Cardiac fibroblast (primary cell): ENCODE measurements at regions not wholly inside any gene's neighbourhood (a gene's known extent, or its start where the extent isn't known, plus 50 kb on each side); places are given as distances from the start of the nearest gene placed in this dataset.
"Not testable (repeated sequence)": the region's sequence is repeated elsewhere in the genome, so short reads cannot be mapped to it uniquely, and the experiment has no call there.

ENCODE experiments used
- DNase-seq, 2 donors: peaks; one replicate each; pipeline versions ENCODE4 v3.0.0 to v3.0.0-alpha.2; 2010; ENCODE audit warnings: low read depth in 2 of 2
- H3K4me3 ChIP-seq, 2 donors: replicated peaks in 1 of 2; 1 replicate in 1 of 2; 2 replicates in 1 of 2; pipeline ENCODE4 v1.5.1; 2011; ENCODE audit warnings: low read depth in 2 of 2, low read length in 2 of 2, mild to moderate bottlenecking in 2 of 2, moderate library complexity in 1 of 2
- CTCF ChIP-seq: IDR thresholded peaks from one replicate; pipeline ENCODE4 v1.5.1; 2011; ENCODE audit warnings: low read depth, mild to moderate bottlenecking, low read length, inconsistent platforms

GRCh38 chr12:124213666-124214347, 81.1 kb upstream of the RFLNA start:
- TF ChIP-seq CTCF = no peak
- no peak overlapping the region for H3K4me3 ChIP-seq
- DNase-seq = peak in 1 of 2 donors; percentile 26

- DNase-seq = no peak
- no peak overlapping the region for H3K4me3 ChIP-seq
- no peak for TF ChIP-seq CTCF
Measured at GRCh38 chr12:124214574-124214973, 80.3 kb upstream of the RFLNA start.

- no peak for TF ChIP-seq CTCF
- no peak for DNase-seq
- H3K4me3 ChIP-seq = no peak overlapping the region
Measured at GRCh38 chr12:124216966-124217365, 77.9 kb upstream of the RFLNA start.

- no peak for DNase-seq
- TF ChIP-seq CTCF = no peak
- no peak overlapping the region for H3K4me3 ChIP-seq
Measured at GRCh38 chr12:124217508-124218242, 77.2 kb upstream of the RFLNA start.

- DNase-seq = no peak
- H3K4me3 ChIP-seq = no peak overlapping the region
- no peak for TF ChIP-seq CTCF
Measured at GRCh38 chr12:124218243-124218560, 76.7 kb upstream of the RFLNA start.

- not testable (repeated sequence) for H3K4me3 ChIP-seq, DNase-seq
Measured at GRCh38 chr12:124218650-124219049, 76.2 kb upstream of the RFLNA start.

GRCh38 chr12:124222368-124223245, 72.3 kb upstream of the RFLNA start:
- H3K4me3 ChIP-seq = no peak overlapping the region
- TF ChIP-seq CTCF = no peak
- no peak for DNase-seq

GRCh38 chr12:124223733-124224138, 71.2 kb upstream of the RFLNA start:
- DNase-seq, H3K4me3 ChIP-seq: not testable (repeated sequence)
